Cardiac fibroblast (primary cell): ENCODE measurements at regions not wholly inside any gene's neighbourhood (a gene's known extent, or its start where the extent isn't known, plus 50 kb on each side); places are given as distances from the start of the nearest gene placed in this dataset.

Source experiments
- DNase-seq, 2 donors: peaks; one replicate each; pipeline versions ENCODE4 v3.0.0 to v3.0.0-alpha.2; 2010; ENCODE audit warnings: low read depth in 2 of 2
- H3K4me3 ChIP-seq, 2 donors: replicated peaks in 1 of 2; 1 replicate in 1 of 2; 2 replicates in 1 of 2; pipeline ENCODE4 v1.5.1; 2011; ENCODE audit warnings: low read depth in 2 of 2, low read length in 2 of 2, mild to moderate bottlenecking in 2 of 2, moderate library complexity in 1 of 2
- TF ChIP-seq, protein P1 (sequence below): IDR thresholded peaks from one replicate; pipeline ENCODE4 v1.5.1; 2011; ENCODE audit warnings: low read depth, mild to moderate bottlenecking, low read length, inconsistent platforms

DNA sequence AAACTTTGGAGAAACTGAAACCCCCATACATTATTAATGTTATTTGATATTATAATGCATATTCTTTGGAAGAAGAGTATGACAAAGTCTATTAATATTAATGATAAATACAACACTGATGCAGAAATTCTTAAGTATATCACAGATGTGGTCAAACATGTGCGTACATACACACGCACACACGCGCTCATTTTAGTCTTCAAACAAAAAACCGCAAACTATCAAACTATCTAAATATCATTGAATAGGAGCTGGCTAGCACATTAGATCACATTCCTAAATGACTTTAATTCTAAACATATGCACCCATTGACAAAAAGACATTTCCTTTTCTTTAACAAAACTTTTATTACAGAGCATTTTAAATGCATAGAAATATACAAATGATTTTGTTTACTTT is 872.7 kb downstream of the SLC16A7 start:
- no peak overlapping the region for H3K4me3 ChIP-seq
- no peak for DNase-seq
- TF ChIP-seq, protein P1, sequence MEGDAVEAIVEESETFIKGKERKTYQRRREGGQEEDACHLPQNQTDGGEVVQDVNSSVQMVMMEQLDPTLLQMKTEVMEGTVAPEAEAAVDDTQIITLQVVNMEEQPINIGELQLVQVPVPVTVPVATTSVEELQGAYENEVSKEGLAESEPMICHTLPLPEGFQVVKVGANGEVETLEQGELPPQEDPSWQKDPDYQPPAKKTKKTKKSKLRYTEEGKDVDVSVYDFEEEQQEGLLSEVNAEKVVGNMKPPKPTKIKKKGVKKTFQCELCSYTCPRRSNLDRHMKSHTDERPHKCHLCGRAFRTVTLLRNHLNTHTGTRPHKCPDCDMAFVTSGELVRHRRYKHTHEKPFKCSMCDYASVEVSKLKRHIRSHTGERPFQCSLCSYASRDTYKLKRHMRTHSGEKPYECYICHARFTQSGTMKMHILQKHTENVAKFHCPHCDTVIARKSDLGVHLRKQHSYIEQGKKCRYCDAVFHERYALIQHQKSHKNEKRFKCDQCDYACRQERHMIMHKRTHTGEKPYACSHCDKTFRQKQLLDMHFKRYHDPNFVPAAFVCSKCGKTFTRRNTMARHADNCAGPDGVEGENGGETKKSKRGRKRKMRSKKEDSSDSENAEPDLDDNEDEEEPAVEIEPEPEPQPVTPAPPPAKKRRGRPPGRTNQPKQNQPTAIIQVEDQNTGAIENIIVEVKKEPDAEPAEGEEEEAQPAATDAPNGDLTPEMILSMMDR: no peak

DNA sequence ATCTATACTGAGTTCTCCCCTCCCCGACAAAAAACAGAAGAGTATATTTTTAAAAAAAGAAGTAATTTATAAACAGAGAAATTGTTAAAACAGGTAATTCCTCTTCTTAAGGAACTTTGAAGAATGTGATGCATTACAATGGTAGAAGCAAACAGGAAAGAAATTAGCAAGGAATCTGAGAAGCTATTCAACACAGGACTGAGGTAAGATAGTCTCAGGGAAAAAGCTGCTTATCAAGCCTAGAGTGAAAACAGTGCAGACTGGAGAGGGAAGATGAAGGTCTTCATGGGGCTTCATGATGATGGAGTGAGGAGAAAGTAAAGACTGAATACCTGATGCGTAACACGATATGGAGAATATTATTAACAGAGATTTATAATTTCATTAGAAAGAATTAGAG is 880.0 kb downstream of the SLC16A7 start:
- no peak overlapping the region for H3K4me3 ChIP-seq
- TF ChIP-seq, protein P1: no peak
- no peak for DNase-seq

DNA sequence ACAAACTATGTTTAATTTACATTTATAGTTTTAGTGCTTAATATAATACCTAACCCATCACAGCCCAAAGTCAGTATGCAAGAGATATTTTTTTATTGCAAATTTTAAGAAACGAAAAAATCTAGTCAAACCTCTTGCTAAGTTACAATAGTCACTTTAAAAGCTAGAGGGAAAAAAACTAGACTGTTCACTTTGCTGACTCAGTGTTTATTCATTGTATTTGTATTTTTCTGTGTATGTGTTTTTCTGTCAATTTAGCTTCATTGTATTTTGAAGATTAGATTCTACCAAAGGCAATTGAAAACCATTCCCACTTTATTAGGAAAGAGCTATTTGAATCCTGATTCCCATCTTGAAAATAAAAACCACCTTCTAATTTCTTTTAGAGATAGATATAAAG is 891.5 kb downstream of the SLC16A7 start:
- TF ChIP-seq, protein P1: no peak
- H3K4me3 ChIP-seq: no peak overlapping the region
- no peak for DNase-seq

DNA sequence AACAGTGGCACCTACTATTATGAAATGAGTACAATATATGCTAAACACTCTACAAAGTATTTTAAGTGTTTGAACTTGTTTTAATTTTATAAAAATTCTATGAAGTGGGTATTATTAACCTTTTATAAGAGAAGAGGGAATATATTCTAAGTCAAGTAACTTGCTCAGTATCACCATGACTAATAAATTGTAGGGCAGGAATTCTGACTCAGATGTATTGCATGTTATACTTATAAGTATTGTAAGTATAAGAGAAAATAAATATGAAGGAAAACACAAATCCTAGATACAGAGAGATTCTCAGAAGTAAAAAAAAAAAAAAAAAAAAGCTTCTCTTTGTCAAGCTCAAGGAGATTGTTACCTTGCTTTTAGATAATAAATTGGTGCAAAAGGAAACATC is 893.2 kb downstream of the SLC16A7 start:
- TF ChIP-seq, protein P1: no peak
- DNase-seq: peak in 1 of 2 donors; percentile 55
- no peak overlapping the region for H3K4me3 ChIP-seq

DNA sequence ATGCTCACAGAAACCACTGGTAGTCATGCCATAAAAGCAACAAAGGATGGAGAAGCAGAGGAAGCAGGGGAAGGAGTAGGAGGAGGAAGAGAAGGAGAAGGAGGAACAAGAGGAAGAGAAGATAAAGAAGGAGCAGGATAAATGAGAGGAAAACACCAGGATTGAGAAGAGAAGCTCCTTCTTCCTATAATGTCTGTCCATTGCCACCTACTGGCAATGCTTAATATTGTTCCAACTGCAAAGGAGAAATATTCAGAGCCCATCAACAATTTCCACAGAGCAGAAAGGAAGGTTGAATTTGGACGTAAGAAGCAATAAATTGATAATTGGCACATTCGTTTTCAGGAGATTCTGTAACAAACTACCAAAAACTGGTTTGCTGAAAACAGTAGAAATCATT is 898.4 kb downstream of the SLC16A7 start:
- DNase-seq: peak; percentile 64 to 72
- TF ChIP-seq, protein P1: peak; percentile 69

DNA sequence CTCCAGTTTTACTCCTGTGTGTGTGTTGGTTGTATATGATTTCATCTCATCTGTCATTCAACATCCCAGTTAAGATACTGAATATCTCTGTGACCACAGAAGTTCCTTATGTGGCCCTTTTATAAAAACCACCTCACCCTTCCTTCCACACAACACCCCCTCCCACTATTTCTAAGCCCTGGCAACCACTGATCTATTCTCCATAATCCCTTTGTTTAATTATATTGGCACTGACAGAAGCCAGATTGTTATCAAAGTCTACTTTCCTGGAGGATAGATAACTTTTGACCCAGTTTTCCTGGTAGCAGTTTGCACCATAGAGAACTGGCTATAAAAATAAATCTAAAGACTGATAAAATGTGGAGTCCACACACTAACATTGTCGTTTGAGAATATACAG is 902.8 kb downstream of the SLC16A7 start:
- H3K4me3 ChIP-seq: no peak overlapping the region
- TF ChIP-seq, protein P1: no peak
- DNase-seq: no peak

More for the DNA sequence above, 898.4 kb downstream of the SLC16A7 start:
- H3K4me3 ChIP-seq: no peak overlapping the region

DNA sequence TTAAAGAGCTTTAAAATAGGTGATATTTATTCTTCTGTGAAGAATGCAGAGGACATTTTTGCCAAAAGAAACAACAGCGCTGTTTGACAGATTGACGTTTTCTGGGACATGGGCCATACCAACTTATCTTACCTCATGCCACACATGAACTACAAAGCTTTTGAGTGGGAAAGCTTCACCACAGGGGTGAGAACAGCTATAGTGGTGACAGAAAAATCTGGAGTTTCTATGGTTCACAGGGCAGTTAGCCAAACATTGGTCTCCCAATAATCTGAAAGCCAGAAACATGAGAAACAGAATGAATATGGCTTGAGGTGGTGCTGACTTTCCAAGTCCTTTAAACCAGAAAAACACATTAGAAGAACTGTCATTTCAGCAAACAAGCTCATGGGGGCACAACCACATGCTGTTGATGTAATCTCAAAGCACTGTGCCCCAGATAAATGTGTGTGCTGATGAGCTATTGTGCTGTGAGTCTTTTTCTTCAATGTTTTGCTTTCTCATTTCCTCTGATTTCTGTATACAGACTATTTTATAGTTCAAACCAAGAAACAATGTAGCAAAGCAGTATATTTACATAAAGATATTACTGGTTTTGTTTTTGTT is 905.4 kb downstream of the SLC16A7 start:
- no peak overlapping the region for H3K4me3 ChIP-seq
- DNase-seq: peak; percentile 19 to 51
- TF ChIP-seq, protein P1: no peak
